H1 (cell line): ENCODE measurements at regions not wholly inside any gene's neighbourhood (a gene's known extent, or its start where the extent isn't known, plus 50 kb on each side); places are given as distances from the start of the nearest gene placed in this dataset.

ENCODE experiments used
- CTCF ChIA-PET: fragments of 300-600 bp; sonication (Branson Sonifier 250); formaldehyde crosslinking; loops from one replicate; lab custom pipeline; 2021; ENCODE audit not compliant: partially characterized antibody; lab: Charles Lee
- POLR2A ChIA-PET: fragments of 300-600 bp; sonication (Branson Sonifier 250); formaldehyde crosslinking; loops from one replicate; lab custom pipeline; 2021; ENCODE audit warnings: inconsistent platforms; ENCODE audit not compliant: partially characterized antibody; lab: Charles Lee
- DNase-seq, 2 experiments: peaks; one replicate each; pipeline versions ENCODE4 v3.0.0 to v3.0.0-alpha.2; 2010 to 2022; ENCODE audit warnings: low spot score in 2 of 2, low read depth in 1 of 2, mixed read lengths in 1 of 2
- FAIRE-seq: peaks from 2 replicates; lab custom pipeline; 2011; peaks lifted over from hg19 to GRCh38; lab: Jason Lieb, UNC
- H2AFZ ChIP-seq: 2 replicates; pipeline ENCODE4 v1.8.1; 2012; ENCODE audit warnings: low read length, inconsistent platforms
- H2AK5ac ChIP-seq: 2 replicates; pipeline ENCODE4 v1.6.1; 2013; ENCODE audit warnings: low read depth, low read length
- H2BK120ac ChIP-seq: replicated peaks from 2 replicates; pipeline ENCODE3; 2013; ENCODE audit warnings: low read depth, low read length, inconsistent platforms
- H2BK12ac ChIP-seq: 2 replicates; pipeline ENCODE4 v1.6.1; 2013; ENCODE audit warnings: low read depth, low read length
- H2BK15ac ChIP-seq: 2 replicates; pipeline ENCODE4 v1.6.1; 2013; ENCODE audit warnings: low read length
- H2BK20ac ChIP-seq: 2 replicates; pipeline ENCODE4 v1.6.1; 2013; ENCODE audit warnings: low read length
- H2BK5ac ChIP-seq: 2 replicates; pipeline ENCODE4 v1.6.1; 2013; ENCODE audit warnings: low read depth, low read length
- H3K14ac ChIP-seq: 2 replicates; pipeline ENCODE4 v1.6.1; 2013; ENCODE audit warnings: inconsistent platforms; ENCODE audit not compliant: insufficient read length
- H3K18ac ChIP-seq: 2 replicates; pipeline ENCODE4 v1.6.1; 2013; ENCODE audit warnings: low read length; ENCODE audit errors: extremely low read depth
- H3K23ac ChIP-seq: 2 replicates; pipeline ENCODE4 v1.6.1; 2013; ENCODE audit warnings: inconsistent platforms; ENCODE audit not compliant: insufficient read length
- H3K23me2 ChIP-seq: 2 replicates; pipeline ENCODE4 v1.6.1; 2013; ENCODE audit warnings: low read depth, low read length
- H3K27ac ChIP-seq: 2 replicates; pipeline ENCODE4 v1.6.1; 2011; ENCODE audit warnings: low read depth, low read length, inconsistent platforms
- H3K27me3 ChIP-seq, 4 experiments: replicated peaks in 1 of 4; 1 replicate in 1 of 4; 2 replicates in 3 of 4; pipeline versions ENCODE4 v1.6.1 to v1.8.1; 2011 to 2013; ENCODE audit warnings: low read length in 3 of 4, mild to moderate bottlenecking in 3 of 4, inconsistent platforms in 2 of 4, mixed read lengths in 2 of 4, moderate library complexity in 1 of 4; ENCODE audit not compliant: control insufficient read depth in 3 of 4, insufficient read depth in 3 of 4; ENCODE audit errors: extremely low read depth in 1 of 4
- H3K36me3 ChIP-seq, 4 experiments: 2 replicates each; pipeline versions ENCODE4 v1.6.1 to v1.8.1; 2011 to 2013; ENCODE audit warnings: mild to moderate bottlenecking in 4 of 4, low read length in 3 of 4, moderate library complexity in 2 of 4, control low read depth in 1 of 4, inconsistent platforms in 1 of 4; ENCODE audit not compliant: insufficient read depth in 4 of 4, control insufficient read depth in 2 of 4
- H3K4ac ChIP-seq: replicated peaks from 2 replicates; pipeline ENCODE3; 2013; ENCODE audit warnings: low read length, low read depth, mixed read lengths, inconsistent platforms; ENCODE audit not compliant: insufficient read length
- H3K4me1 ChIP-seq, 4 experiments: replicated peaks in 1 of 4; 1 replicate in 1 of 4; 2 replicates in 3 of 4; pipeline versions ENCODE4 v1.6.1 to v1.8.1; 2011 to 2013; ENCODE audit warnings: low read length in 3 of 4, inconsistent platforms in 2 of 4, mixed read lengths in 1 of 4; ENCODE audit not compliant: insufficient read depth in 4 of 4, control insufficient read depth in 3 of 4
- H3K4me2 ChIP-seq, 2 experiments: 2 replicates each; pipeline versions ENCODE4 v1.6.1 to v1.8.1; 2011 to 2013; ENCODE audit warnings: low read depth in 2 of 2, low read length in 2 of 2, control low read depth in 1 of 2, inconsistent platforms in 1 of 2, mild to moderate bottlenecking in 1 of 2; ENCODE audit not compliant: insufficient read depth in 1 of 2
- H3K4me3 ChIP-seq, 4 experiments: fragments of 200-600, 300-600 bp in 1 of 4; sonication (generic), shearing (Covaris generic), sonication (Bioruptor Twin) in 1 of 4; 2 replicates each; pipeline versions ENCODE4 v1.5.1 to v1.8.1; 2011 to 2016; ENCODE audit warnings: low read length in 4 of 4, low read depth in 3 of 4, control low read depth in 2 of 4, inconsistent platforms in 2 of 4, mild to moderate bottlenecking in 2 of 4, mixed read lengths in 1 of 4, moderate library complexity in 1 of 4; ENCODE audit not compliant: insufficient read depth in 2 of 4; ENCODE audit errors: extremely low read depth in 1 of 4
- H3K56ac ChIP-seq: replicated peaks from 2 replicates; pipeline ENCODE3; 2013; ENCODE audit warnings: low read depth, mild to moderate bottlenecking, mixed read lengths, low read length, inconsistent platforms; ENCODE audit not compliant: insufficient read length
- H3K79me1 ChIP-seq: 2 replicates; pipeline ENCODE4 v1.6.1; 2013; ENCODE audit warnings: low read depth, low read length, control low read depth
- H3K79me2 ChIP-seq, 2 experiments: 2 replicates each; pipeline versions ENCODE4 v1.6.1 to v1.8.1; 2012 to 2013; ENCODE audit warnings: low read length in 2 of 2, mild to moderate bottlenecking in 2 of 2, inconsistent platforms in 1 of 2; ENCODE audit not compliant: insufficient read depth in 2 of 2, control insufficient read depth in 1 of 2
- H3K9ac ChIP-seq, 4 experiments: replicated peaks in 1 of 4; 1 replicate in 1 of 4; 2 replicates in 3 of 4; pipeline versions ENCODE4 v1.6.1 to v1.8.1; 2011 to 2013; ENCODE audit warnings: low read depth in 3 of 4, low read length in 3 of 4, control low read depth in 2 of 4, mild to moderate bottlenecking in 2 of 4, moderate library complexity in 2 of 4, inconsistent platforms in 1 of 4; ENCODE audit errors: extremely low read depth in 1 of 4
- H3K9me3 ChIP-seq, 2 experiments: 2 replicates each; pipeline versions ENCODE4 v1.6.1 to v1.8.1; 2012 to 2013; ENCODE audit warnings: mild to moderate bottlenecking in 2 of 2, moderate library complexity in 2 of 2, control low read depth in 1 of 2, inconsistent platforms in 1 of 2, low read depth in 1 of 2, low read length in 1 of 2, mixed read lengths in 1 of 2; ENCODE audit not compliant: insufficient read depth in 2 of 2
- H4K20me1 ChIP-seq, 2 experiments: replicated peaks in 1 of 2; 2 replicates each; pipeline versions ENCODE3 to v1.8.1; 2011 to 2013; ENCODE audit warnings: inconsistent platforms in 2 of 2, low read length in 2 of 2, mild to moderate bottlenecking in 1 of 2; ENCODE audit not compliant: insufficient read depth in 2 of 2, control insufficient read depth in 1 of 2
- H4K5ac ChIP-seq: 2 replicates; pipeline ENCODE4 v1.6.1; 2013; ENCODE audit warnings: low read length, low read depth, mixed read lengths, inconsistent platforms; ENCODE audit not compliant: insufficient read length
- H4K8ac ChIP-seq: 2 replicates; pipeline ENCODE4 v1.8.0; 2013; ENCODE audit warnings: mild to moderate bottlenecking, moderate library complexity, low read length, inconsistent platforms; ENCODE audit not compliant: insufficient read depth; ENCODE audit errors: extremely low read depth
- H4K91ac ChIP-seq: replicated peaks from 2 replicates; pipeline ENCODE3; 2013; ENCODE audit warnings: low read length, mixed read lengths, inconsistent platforms; ENCODE audit not compliant: insufficient read length
- BACH1 ChIP-seq: IDR thresholded peaks from 2 replicates; pipeline ENCODE4 v1.6.1; 2012; ENCODE audit warnings: low read length, improper control_type of control experiment
- KDM4A ChIP-seq: IDR thresholded peaks from one replicate; pipeline ENCODE4 v1.7.1; 2012; ENCODE audit warnings: low read depth, mild to moderate bottlenecking, moderate library complexity, low read length, inconsistent platforms; ENCODE audit not compliant: severe bottlenecking
- TBP ChIP-seq: IDR thresholded peaks from 2 replicates; pipeline ENCODE4 v1.6.1; 2011; ENCODE audit warnings: low read depth, low read length, improper control_type of control experiment
- WGBS, 2 experiments: shearing (Covaris generic) in 1 of 2; methylation state at CpG; one replicate each; pipeline versions ENCODE4 v1.1.6 to v1.1.7; 2013 to 2015; ENCODE audit warnings: low lambda C conversion rate in 2 of 2, mixed read lengths in 2 of 2, inconsistent platforms in 1 of 2, low coverage in 1 of 2, missing lambda C conversion rate in 1 of 2; ENCODE audit not compliant: insufficient replicate concordance in 2 of 2, insufficient coverage in 1 of 2, insufficient read length in 1 of 2; ENCODE audit errors: extremely low coverage in 1 of 2, missing lambda C conversion rate in 1 of 2; 5-methylcytosine and 5-hydroxymethylcytosine counted together

- Histone ChIP-seq H4K20me1 (no peaks in the 10 kb centered on the region), H3K4me2 (no peak overlapping the region), H3K14ac (no peak overlapping the region), H3K4me3 (no peak overlapping the region), H3K9me3 (no peaks in the 10 kb centered on the region), H4K5ac (no peak overlapping the region), H4K8ac (no peak overlapping the region), H2AK5ac (no peak overlapping the region), H2BK15ac (no peak overlapping the region), H3K4me1 (no peaks in the 10 kb centered on the region), H3K4ac (no peak overlapping the region), H2BK20ac (no peak overlapping the region), H3K79me1 (no peaks in the 10 kb centered on the region), H3K56ac (no peak overlapping the region), H2AFZ (no peak overlapping the region), H3K23me2 (no peaks in the 10 kb centered on the region), H2BK120ac (no peak overlapping the region), H3K36me3 (no peaks in the 10 kb centered on the region), H3K9ac (no peak overlapping the region), H3K23ac (no peak overlapping the region), H4K91ac (no peak overlapping the region), H3K79me2 (no peaks in the 10 kb centered on the region), H3K27me3 (no peaks in the 10 kb centered on the region), H3K18ac (no peak overlapping the region), H2BK5ac (no peak overlapping the region), H2BK12ac (no peak overlapping the region; the same call in 1 of the 2 replicates), H3K27ac (no peak overlapping the region)
- TF ChIP-seq KDM4A, result no peak
- no peak for TF ChIP-seq TBP
- TF ChIP-seq BACH1, result no peak
- ChIA-PET CTCF (interaction anchor here (1.1 to 1.4 kb wide), 2 partner anchors 11 to 333 kb away, joined by 3 read pairs; no protein-coding TSS in a partner anchor), POLR2A (no interaction called here)
- 89% methylated on average over 3 of the region's 3 CpGs; no CpG with 5 or more reads in 1 of the 2 experiments for WGBS, 2 experiments
- FAIRE-seq (no peak), DNase-seq (no peak)
Observed at GRCh38 chr13:80022146-80022545, 318.8 kb downstream of the SPRY2 start.
